ENCODE measurements at regions not wholly inside any gene's neighbourhood (a gene's known extent, or its start where the extent isn't known, plus 50 kb on each side); places are given as distances from the start of the nearest gene placed in this dataset.

DNA sequence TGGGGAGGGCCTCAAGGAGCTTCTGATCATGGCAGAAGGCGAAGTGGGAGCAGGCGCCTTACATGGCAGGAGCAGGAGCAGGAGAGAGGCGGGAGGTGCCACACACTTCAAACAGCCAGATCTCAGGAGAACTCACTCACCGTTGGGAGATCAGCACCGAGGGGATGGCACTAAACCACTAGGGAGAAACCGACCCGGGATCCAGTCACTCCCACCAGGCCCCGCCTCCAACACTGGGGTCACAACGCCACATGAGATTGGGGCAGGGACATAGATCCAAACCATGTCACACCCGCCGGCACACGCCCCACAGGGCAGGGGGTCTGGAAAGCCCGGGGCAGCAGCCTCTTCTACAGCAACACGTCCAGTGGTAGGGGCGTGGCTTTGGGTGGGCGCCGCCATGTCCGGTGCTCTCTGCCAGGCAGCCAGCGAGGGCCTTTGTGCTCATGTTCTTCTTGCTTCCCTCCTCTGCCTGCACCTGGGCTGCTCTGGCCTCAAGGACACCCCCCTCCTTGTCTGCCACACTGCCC lies 233.8 kb upstream of the SHH start:
- peaks cover 0 to 18% (median 0%) of the 10 kb centered on the region in 3 donors for H3K9me3 ChIP-seq (ENCODE audit: control extremely low read depth in 1 of 3, control insufficient read depth in 2 of 3, insufficient read depth in 1 of 3, low read length in 2 of 3)
- POLR2A ChIA-PET, result no interaction called here
- no peaks in the 10 kb centered on the region for H3K27me3 ChIP-seq (replicated peaks in 1 of 4; ENCODE audit: control extremely low read depth in 1 of 4, control insufficient read depth in 3 of 4, insufficient read depth in 4 of 4, low read length in 3 of 4)
- intact Hi-C loops (cut with micrococcal nuclease), result no loop called here
- no peak overlapping the region for H3K4me3 ChIP-seq (ENCODE audit: control extremely low read depth in 1 of 5, extremely low read depth in 1 of 5, insufficient read depth in 1 of 5, low read depth in 2 of 5, low read length in 4 of 5)
- WGBS (ENCODE audit: insufficient coverage), result 97% methylated on average over 16 of the region's 19 CpGs
- Mint-ChIP-seq H3K4me1 (no peaks in the 10 kb centered on the region), H3K4me3 (no peak overlapping the region), H3K9me3 (ENCODE audit: insufficient read depth) (no peaks in the 10 kb centered on the region), H3K27me3 (no peaks in the 10 kb centered on the region), H3K27ac (no peak overlapping the region)
- no peaks in the 10 kb centered on the region for H4K20me1 ChIP-seq (ENCODE audit: control insufficient read depth, insufficient read depth, low read length, poor library complexity, severe bottlenecking)
- TF ChIP-seq, protein P1, sequence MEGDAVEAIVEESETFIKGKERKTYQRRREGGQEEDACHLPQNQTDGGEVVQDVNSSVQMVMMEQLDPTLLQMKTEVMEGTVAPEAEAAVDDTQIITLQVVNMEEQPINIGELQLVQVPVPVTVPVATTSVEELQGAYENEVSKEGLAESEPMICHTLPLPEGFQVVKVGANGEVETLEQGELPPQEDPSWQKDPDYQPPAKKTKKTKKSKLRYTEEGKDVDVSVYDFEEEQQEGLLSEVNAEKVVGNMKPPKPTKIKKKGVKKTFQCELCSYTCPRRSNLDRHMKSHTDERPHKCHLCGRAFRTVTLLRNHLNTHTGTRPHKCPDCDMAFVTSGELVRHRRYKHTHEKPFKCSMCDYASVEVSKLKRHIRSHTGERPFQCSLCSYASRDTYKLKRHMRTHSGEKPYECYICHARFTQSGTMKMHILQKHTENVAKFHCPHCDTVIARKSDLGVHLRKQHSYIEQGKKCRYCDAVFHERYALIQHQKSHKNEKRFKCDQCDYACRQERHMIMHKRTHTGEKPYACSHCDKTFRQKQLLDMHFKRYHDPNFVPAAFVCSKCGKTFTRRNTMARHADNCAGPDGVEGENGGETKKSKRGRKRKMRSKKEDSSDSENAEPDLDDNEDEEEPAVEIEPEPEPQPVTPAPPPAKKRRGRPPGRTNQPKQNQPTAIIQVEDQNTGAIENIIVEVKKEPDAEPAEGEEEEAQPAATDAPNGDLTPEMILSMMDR (IDR thresholded peaks at IDR 0.05), result no peak
- no peak for TF ChIP-seq EZH2 (IDR thresholded peaks at IDR 0.05; ENCODE audit: borderline replicate concordance, insufficient read depth, low read depth, low read length, poor library complexity, severe bottlenecking)
- DNase-seq (no peak), ATAC-seq (ENCODE audit: low read depth) (no peak)
- CTCF ChIA-PET, result no interaction called here
- H3K4me1 ChIP-seq (ENCODE audit: control insufficient read depth in 2 of 2, insufficient read depth in 2 of 2, low read length in 2 of 2), result no peaks in the 10 kb centered on the region
- no peak overlapping the region for H3K4me2 ChIP-seq (replicated peaks; ENCODE audit: low read depth, low read length, poor library complexity, severe bottlenecking)
- no peaks in the 10 kb centered on the region for H3K79me2 ChIP-seq (ENCODE audit: control insufficient read depth, insufficient read depth, low read length)
- no peak overlapping the region for H2AFZ ChIP-seq (ENCODE audit: insufficient read depth, low read depth, low read length, poor library complexity, severe bottlenecking)
- no peaks in the 10 kb centered on the region for H3K36me3 ChIP-seq (replicated peaks in 1 of 2; ENCODE audit: control extremely low read depth in 1 of 2, control insufficient read depth in 1 of 2, extremely low read depth in 1 of 2, insufficient read depth in 2 of 2, low read length in 1 of 2)
- no peak overlapping the region for H3K27ac ChIP-seq (ENCODE audit: low read length in 2 of 2)
- no peak overlapping the region for H3K9ac ChIP-seq (ENCODE audit: low read length)

DNA sequence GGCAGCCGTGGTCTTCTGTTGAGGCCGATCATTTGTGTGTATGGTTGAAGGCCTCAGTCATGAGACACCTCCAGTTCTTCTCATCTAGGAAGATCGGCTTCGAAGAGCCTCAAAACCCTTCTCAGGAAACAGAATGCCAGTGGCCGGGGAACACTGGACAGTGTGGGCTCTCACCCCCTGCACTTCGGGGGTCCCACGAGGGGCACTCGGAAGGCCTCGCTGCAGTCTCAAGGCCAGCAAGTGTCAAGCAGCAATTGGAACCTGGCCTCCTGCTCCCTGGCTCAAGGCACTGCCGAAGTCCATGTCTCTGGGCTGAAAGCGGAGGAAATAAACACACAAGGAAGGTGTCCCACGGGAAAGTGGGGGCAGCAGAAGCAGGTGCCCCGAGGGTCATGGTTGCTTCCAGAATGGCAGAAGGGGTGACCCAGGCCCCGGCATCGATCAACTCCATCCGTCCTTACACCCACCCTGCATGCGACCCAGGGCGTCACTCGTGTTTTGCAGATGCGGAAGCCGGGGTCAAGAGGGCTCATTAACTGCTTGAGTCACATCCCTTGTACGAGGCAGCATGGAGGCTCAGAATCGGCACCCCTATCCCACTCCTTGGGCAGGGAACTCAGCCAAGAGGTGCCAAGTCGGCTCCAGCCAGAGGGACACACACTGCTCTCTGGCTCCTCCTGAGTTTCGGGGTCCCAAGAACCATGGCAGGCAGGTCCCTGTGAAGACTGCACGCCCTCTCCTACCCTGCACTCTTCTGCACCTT lies 231.3 kb upstream of the SHH start:
- H4K20me1 ChIP-seq (ENCODE audit: control insufficient read depth, insufficient read depth, low read length, poor library complexity, severe bottlenecking), result no peaks in the 10 kb centered on the region
- no peak overlapping the region for H3K4me3 Mint-ChIP-seq
- H3K9me3 ChIP-seq (ENCODE audit: control extremely low read depth in 1 of 3, control insufficient read depth in 2 of 3, insufficient read depth in 1 of 3, low read length in 2 of 3), result peaks cover 0 to 12% (median 0%) of the 10 kb centered on the region in 3 donors
- intact Hi-C loops (cut with micrococcal nuclease), result no loop called here
- H2AFZ ChIP-seq (ENCODE audit: insufficient read depth, low read depth, low read length, poor library complexity, severe bottlenecking), result no peak overlapping the region
- H3K27me3 Mint-ChIP-seq, result no peaks in the 10 kb centered on the region
- H3K27ac Mint-ChIP-seq, result no peak overlapping the region
- H3K4me2 ChIP-seq (replicated peaks; ENCODE audit: low read depth, low read length, poor library complexity, severe bottlenecking), result no peak overlapping the region
- H3K27me3 ChIP-seq (replicated peaks in 1 of 4; ENCODE audit: control extremely low read depth in 1 of 4, control insufficient read depth in 3 of 4, insufficient read depth in 4 of 4, low read length in 3 of 4), result no peaks in the 10 kb centered on the region
- H3K9ac ChIP-seq (ENCODE audit: low read length), result no peak overlapping the region
- POLR2A ChIA-PET, result no interaction called here
- H3K36me3 ChIP-seq (replicated peaks in 1 of 2; ENCODE audit: control extremely low read depth in 1 of 2, control insufficient read depth in 1 of 2, extremely low read depth in 1 of 2, insufficient read depth in 2 of 2, low read length in 1 of 2), result no peaks in the 10 kb centered on the region
- TF ChIP-seq EZH2 (IDR thresholded peaks at IDR 0.05; ENCODE audit: borderline replicate concordance, insufficient read depth, low read depth, low read length, poor library complexity, severe bottlenecking), result no peak
- TF ChIP-seq, protein P1 (IDR thresholded peaks at IDR 0.05), result no peak
- H3K4me1 ChIP-seq (ENCODE audit: control insufficient read depth in 2 of 2, insufficient read depth in 2 of 2, low read length in 2 of 2), result no peaks in the 10 kb centered on the region
- DNase-seq (no peak), ATAC-seq (ENCODE audit: low read depth) (no peak)
- H3K79me2 ChIP-seq (ENCODE audit: control insufficient read depth, insufficient read depth, low read length), result no peaks in the 10 kb centered on the region
- no peak overlapping the region for H3K4me3 ChIP-seq (ENCODE audit: control extremely low read depth in 1 of 5, extremely low read depth in 1 of 5, insufficient read depth in 1 of 5, low read depth in 2 of 5, low read length in 4 of 5)
- no peaks in the 10 kb centered on the region for H3K4me1 Mint-ChIP-seq
- CTCF ChIA-PET, result no interaction called here
- 91% methylated on average over 24 of the region's 26 CpGs for WGBS (ENCODE audit: insufficient coverage)
- no peaks in the 10 kb centered on the region for H3K9me3 Mint-ChIP-seq (ENCODE audit: insufficient read depth)
- no peak overlapping the region for H3K27ac ChIP-seq (ENCODE audit: low read length in 2 of 2)

All from B cell (primary cell).